NCI-H2171 (cell line): ENCODE measurements at regions not wholly inside any gene's neighbourhood (a gene's known extent, or its start where the extent isn't known, plus 50 kb on each side); places are given as distances from the start of the nearest gene placed in this dataset.
"Not testable (repeated sequence)": the region's sequence is repeated elsewhere in the genome, so short reads cannot be mapped to it uniquely, and the experiment has no call there.

ENCODE experiments used
- DNase-seq: peaks from one replicate; lab custom pipeline; 2025; lab: John Stamatoyannopoulos, UW

DNA sequence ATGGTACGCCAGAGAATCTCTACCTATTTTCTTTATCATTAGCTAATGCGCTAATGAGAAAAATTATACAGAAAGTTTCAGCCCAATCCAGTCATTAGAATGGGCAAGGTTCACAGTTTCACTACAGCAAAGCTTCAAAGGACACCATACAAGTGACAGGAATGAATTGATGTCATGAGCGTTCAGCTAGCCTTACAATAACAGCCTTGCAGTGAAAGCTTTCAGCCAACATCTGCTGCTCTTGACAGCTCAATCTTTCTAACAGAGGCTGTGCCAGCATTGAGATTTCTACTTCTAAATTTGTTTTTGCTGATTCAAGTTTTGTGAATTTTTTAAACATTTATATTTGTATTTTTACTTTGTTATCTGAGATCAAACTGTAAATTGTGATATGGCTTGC, 302.4 kb upstream of the FAM174A start:
- no peak for DNase-seq

DNA sequence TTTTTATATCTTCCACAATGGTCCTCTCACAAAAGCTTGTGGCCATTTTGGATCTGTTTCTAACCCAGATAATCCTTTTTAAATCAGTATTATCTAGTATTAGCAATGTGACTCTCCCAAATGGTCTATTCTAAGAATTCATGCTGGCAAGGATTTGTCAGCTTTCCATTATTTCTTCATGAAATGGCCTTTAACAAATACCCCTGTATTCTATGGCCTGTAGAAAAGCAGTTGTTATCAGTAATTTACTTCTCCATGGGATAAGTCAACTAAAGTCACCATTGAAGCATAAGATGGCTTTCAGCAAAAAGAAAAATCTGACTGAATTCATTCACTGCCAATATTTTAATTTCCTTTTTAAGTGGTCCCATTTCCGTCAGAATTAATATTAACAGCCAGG, 346.4 kb upstream of the FAM174A start:
- no peak for DNase-seq

GRCh38 chr5:100188339-100188738, 346.8 kb upstream of the FAM174A start:
- no peak for DNase-seq

GRCh38 chr5:100186181-100186580, 349.0 kb upstream of the FAM174A start:
- no peak for DNase-seq

- DNase-seq: no peak
Observed at GRCh38 chr5:100182402-100182801, 352.8 kb upstream of the FAM174A start.

DNA sequence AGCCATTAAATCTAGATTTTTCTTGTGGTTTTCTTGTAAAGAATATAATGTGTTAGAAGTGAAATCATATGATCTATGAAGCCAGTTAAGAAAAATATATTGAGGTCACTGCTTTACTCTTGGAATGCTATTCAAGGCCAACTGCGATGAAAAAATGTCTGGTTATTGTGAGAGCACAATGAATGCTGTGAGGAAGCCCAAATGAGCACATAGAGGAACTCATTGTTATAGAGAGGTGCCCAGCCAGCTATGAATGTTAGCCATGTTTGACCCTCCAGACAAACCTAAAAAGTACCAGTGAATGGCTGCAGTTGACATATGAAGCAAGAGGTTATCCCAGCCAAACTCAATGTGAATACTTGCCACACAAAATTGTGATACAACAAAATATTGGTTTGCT, 359.8 kb upstream of the FAM174A start:
- DNase-seq: no peak

DNA sequence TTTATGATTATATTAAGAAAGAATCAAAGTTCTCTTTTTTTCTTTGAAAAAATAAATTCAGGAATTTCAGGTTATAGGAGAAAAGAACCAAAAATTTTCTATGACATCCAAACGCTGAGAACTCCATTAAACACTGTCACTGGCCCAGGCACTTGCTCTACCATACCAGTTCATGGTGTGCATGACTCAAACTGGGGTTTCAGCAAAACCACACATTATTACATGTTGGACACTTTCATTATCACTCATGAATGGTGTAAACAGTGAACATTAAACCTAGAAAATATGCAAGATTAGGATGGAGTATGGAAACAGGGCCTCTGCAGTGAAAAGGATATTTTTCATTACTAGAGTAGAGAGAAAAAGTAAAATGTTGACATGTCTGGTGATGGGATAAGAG, 369.9 kb upstream of the FAM174A start:
- DNase-seq: no peak

DNA sequence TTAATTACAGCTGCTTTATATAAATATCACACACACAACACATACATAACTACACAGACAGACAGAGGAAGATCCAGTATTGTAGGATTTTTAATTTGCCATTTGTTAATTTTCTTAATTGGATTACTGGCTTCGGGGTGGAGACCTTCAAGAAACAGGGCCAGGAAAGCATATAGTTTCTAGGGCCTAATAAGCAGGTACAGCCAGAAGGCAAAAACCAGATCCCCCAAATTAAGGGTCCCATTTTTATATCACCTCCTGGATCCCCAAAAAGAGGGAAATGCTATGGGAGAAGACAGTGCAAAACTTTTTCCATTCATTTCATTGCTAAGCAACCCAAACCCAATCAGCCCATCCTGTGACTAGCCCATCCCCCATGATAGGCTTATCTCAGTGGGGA, 373.3 kb upstream of the FAM174A start:
- no peak for DNase-seq

GRCh38 chr5:100157066-100157465, 378.1 kb upstream of the FAM174A start:
- no peak for DNase-seq

GRCh38 chr5:100148239-100148638, 386.9 kb upstream of the FAM174A start:
- no peak for DNase-seq

DNA sequence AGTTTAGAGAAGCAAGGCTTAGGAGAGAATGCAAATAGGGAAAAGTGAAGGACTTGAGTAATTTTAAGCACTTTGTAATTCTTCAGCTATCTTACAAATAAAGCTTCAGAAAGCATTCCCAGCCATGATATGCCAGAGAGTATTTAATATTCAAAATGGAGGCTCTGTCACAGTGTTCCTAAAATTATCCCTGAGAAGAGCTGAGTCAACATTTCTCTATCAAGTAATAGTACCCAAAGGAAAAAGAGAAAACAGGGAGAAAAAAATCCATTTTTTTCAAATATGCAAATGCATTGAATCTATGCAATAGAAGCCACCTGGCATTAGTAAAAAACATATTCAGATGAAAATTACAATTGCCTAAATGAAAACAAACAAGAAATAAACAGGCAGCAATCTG, 392.6 kb upstream of the FAM174A start:
- DNase-seq: no peak

- DNase-seq: no peak
Observed at GRCh38 chr5:100131161-100131560, 404.0 kb upstream of the FAM174A start.

- no peak for DNase-seq
Observed at GRCh38 chr5:100130307-100130706, 404.9 kb upstream of the FAM174A start.

GRCh38 chr5:100119903-100120302, 415.3 kb upstream of the FAM174A start:
- no peak for DNase-seq

DNA sequence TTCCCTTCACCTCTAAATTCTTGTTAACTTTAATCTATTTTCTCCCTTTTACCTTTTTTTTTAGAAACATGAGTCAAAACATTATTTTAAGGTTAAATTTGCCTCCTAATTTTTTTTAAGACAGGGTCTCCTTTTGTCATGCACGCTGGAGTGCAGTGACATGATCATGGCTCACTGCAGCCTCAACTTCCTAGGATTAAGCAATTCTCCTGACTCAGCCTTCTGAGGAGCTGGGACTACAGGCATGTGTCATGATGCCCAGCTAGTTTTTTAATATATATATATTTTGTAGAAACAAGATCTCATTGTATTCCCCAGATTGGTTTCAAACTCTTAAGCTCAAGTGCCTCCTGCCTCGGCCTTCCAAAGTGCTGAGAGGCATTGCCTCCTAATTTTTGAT, 424.7 kb upstream of the FAM174A start:
- no peak for DNase-seq

GRCh38 chr5:100108883-100109282, 426.3 kb upstream of the FAM174A start:
- no peak for DNase-seq

DNA sequence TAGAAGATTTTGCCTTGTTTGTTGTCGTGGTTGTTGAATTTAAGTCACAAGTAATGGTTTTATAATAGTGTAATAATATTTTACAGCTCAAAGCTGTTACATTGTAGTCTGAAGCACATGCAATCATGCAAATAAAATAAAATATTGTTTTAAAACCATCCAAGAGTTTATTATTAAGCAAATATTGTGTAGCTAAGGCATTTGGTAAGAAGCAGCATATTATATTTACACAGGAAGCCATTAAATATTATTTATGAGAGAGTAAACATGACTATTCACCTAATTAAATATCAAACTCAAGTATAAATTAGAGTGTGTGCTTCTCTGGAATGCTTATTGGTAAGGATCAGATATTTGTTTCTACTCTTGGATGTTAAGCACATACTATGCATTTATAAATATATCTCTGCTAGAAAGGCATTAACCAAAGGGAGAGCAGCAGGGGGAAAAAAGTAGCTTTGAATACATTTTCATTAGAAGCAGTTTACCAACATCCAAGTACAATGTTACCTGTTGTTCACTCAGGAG, 431.5 kb upstream of the FAM174A start:
- DNase-seq: not testable (repeated sequence)

- DNase-seq: not testable (repeated sequence)
Observed at GRCh38 chr5:100101466-100101865, 433.7 kb upstream of the FAM174A start.

- DNase-seq: not testable (repeated sequence)
Observed at GRCh38 chr5:100096328-100096727, 438.8 kb upstream of the FAM174A start.

- not testable (repeated sequence) for DNase-seq
Observed at GRCh38 chr5:100080703-100081102, 454.5 kb upstream of the FAM174A start.

GRCh38 chr5:100079163-100079562, 456.0 kb upstream of the FAM174A start:
- not testable (repeated sequence) for DNase-seq

DNA sequence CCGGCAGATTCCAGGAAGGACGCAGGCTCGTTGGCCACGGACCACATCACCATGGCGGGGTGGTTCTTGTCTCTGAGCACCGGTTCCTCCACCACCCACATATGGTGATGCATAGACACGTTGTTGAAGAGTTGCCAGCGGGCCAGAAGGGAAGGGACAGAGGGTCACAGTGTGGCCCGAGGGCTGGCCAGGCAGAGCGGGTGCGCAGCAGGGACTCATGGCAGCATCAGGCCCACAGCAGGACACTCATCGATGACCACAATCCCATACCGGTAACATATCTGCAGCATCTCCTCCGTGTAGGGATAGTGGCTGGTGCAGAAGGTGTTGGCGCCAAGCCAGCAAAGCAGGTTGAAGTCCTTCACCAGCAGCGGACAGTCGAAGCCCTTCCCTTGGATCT, 469.2 kb upstream of the FAM174A start:
- DNase-seq: not testable (repeated sequence)

DNA sequence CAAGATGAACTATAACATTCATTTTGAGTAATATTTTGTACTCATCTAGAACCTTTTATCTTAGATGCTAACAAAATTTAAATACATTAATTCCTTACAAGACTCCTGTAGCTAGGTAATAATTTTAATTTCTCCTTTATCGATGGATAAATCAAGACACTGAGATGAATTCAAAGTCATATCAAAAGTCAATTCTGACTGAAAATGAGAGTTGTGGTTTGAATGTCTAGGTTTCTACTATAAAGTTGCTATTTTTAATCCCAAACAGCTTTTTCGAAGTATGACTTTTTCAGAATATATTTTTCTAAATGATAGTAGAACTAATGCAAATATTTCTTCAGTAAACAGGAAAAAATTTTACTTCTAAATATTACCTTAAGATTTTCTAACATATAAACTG, 491.7 kb upstream of the FAM174A start:
- DNase-seq: no peak

GRCh38 chr5:100026606-100027005, 508.6 kb upstream of the FAM174A start:
- DNase-seq: no peak

GRCh38 chr5:100023536-100023935, 511.6 kb upstream of the FAM174A start:
- no peak for DNase-seq
